CD4-positive, alpha-beta T cell treated with Interleukin-12 subunit alpha and Interleukin-12 subunit beta, for 1 hour (primary cell): ENCODE measurements at regions not wholly inside any gene's neighbourhood (a gene's known extent, or its start where the extent isn't known, plus 50 kb on each side); places are given as distances from the start of the nearest gene placed in this dataset.

Source experiments
- DNase-seq: peaks from one replicate; pipeline ENCODE4 v3.0.0-alpha.2; 2020

GRCh38 chr20:6178537-6178936, 55.7 kb upstream of the FERMT1 start:
- no peak for DNase-seq

GRCh38 chr20:6173481-6173880, 50.7 kb upstream of the FERMT1 start:
- no peak for DNase-seq
